Esophagus squamous epithelium (tissue), 5 donors: ENCODE measurements at regions not wholly inside any gene's neighbourhood (a gene's known extent, or its start where the extent isn't known, plus 50 kb on each side); places are given as distances from the start of the nearest gene placed in this dataset.

Experiments used
- DNase-seq: peaks from one replicate; lab custom pipeline; 2025; lab: John Stamatoyannopoulos, UW
- H3K27ac ChIP-seq, 4 donors: fragments of 200-600 bp; sonication (generic); one replicate each; pipeline ENCODE4 v1.5.1; 2016 to 2019; ENCODE audit warnings: mild to moderate bottlenecking in 1 of 4
- H3K27me3 ChIP-seq, 4 donors: fragments of 200-600 bp; sonication (generic); 1 replicate in 3 of 4; 2 replicates in 1 of 4; pipeline versions ENCODE4 v1.5.1 to v1.6.0; 2017 to 2021; ENCODE audit warnings: antibody characterized with exemption in 1 of 4
- H3K36me3 ChIP-seq, 3 donors: fragments of 200-600 bp; sonication (generic); one replicate each; pipeline ENCODE4 v1.5.1; 2016 to 2019
- H3K4me1 ChIP-seq, 3 donors: fragments of 200-600 bp; sonication (generic); one replicate each; pipeline ENCODE4 v1.5.1; 2017 to 2019
- H3K4me3 ChIP-seq, 4 donors: fragments of 200-600 bp; sonication (generic); 1 replicate in 3 of 4; 2 replicates in 1 of 4; pipeline ENCODE4 v1.5.1; 2016 to 2019; ENCODE audit warnings: mild to moderate bottlenecking in 2 of 4, moderate library complexity in 1 of 4
- H3K9me3 ChIP-seq, 3 donors: fragments of 200-600 bp; sonication (generic); one replicate each; pipeline ENCODE4 v1.5.1; 2016 to 2019
- CTCF ChIP-seq, 6 experiments: fragments of 450-650 bp in 4 of 6; fragments of 200-600 bp in 2 of 6; sonication (generic) in 2 of 6; IDR thresholded peaks; one replicate each; pipeline ENCODE4 v1.5.1; 2016 to 2019; ENCODE audit warnings: antibody characterized with exemption in 6 of 6, mild to moderate bottlenecking in 4 of 6, moderate library complexity in 4 of 6
- POLR2A ChIP-seq, 4 donors: fragments of 450-650 bp; IDR thresholded peaks; one replicate each; pipeline ENCODE4 v1.6.1; 2017; ENCODE audit warnings: antibody characterized with exemption in 4 of 4, mild to moderate bottlenecking in 4 of 4, moderate library complexity in 3 of 4
- WGBS, 2 donors: methylation state at CpG; one replicate each; pipeline ENCODE4 v1.1.5; 2018; 5-methylcytosine and 5-hydroxymethylcytosine counted together
- intact Hi-C: fragments of 100-400 bp; cut with DNase I; formaldehyde crosslinking; loops from one replicate; pipeline ENCODE4 v1.15.0; 2022
- donor health status: DM: yes; HTN: yes; CAD: no.

- DNase-seq = no peak
- no peaks in the 10 kb centered on the region for H3K9me3 ChIP-seq
- H3K27me3 ChIP-seq = peaks cover 0 to 6% (median 0%) of the 10 kb centered on the region in 4 donors
- intact Hi-C loops = no loop called here
- WGBS, 2 donors = 84 to 86% methylated on average over 13 of the region's 15 CpGs
- H3K36me3 ChIP-seq = no peaks in the 10 kb centered on the region
- H3K4me1 ChIP-seq = no peaks in the 10 kb centered on the region
- TF ChIP-seq POLR2A (IDR thresholded peaks at IDR 0.05) (no peak), CTCF (IDR thresholded peaks at IDR 0.05) (no peak)
- H3K27ac ChIP-seq = no peak overlapping the region
- H3K4me3 ChIP-seq = no peak overlapping the region
Measured at GRCh38 chr1:4307911-4308545, 346.4 kb upstream of the AJAP1 start.

DNA sequence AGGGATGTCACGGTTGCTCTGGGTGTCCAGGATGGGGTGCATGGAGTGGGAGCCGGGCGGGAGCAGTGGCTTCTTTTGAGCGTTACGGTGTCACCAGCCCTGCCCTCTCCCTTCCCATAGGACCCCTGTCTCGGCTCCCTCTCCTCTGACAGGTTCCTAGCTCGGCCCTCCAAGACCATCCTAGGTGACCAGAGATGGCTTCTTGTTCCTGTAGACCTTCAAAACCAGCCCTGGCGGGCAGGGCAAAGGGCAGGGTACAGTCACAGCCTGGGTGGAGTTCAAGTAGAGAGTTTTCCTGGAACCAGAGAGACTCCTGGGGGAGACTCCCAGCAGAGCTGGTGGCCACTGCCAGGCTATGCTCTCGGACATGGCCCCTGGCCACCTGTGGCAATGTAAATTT is 345.6 kb upstream of the AJAP1 start:
- Histone ChIP-seq H3K4me3 (no peak overlapping the region), H3K27me3 (peaks cover 0 to 6% (median 0%) of the 10 kb centered on the region in 4 donors), H3K36me3 (no peaks in the 10 kb centered on the region), H3K4me1 (no peaks in the 10 kb centered on the region), H3K9me3 (peaks cover 0 to 5% (median 2%) of the 10 kb centered on the region in 3 donors), H3K27ac (no peak overlapping the region)
- DNase-seq = no peak
- TF ChIP-seq POLR2A (IDR thresholded peaks at IDR 0.05) (no peak), CTCF (IDR thresholded peaks at IDR 0.05) (no peak)
- intact Hi-C loops = no loop called here
- 68 to 83% methylated on average over 5 to 6 of the region's 9 CpGs for WGBS, 2 donors

GRCh38 chr1:4309676-4310320 is 344.6 kb upstream of the AJAP1 start:
- Histone ChIP-seq H3K27ac (no peak overlapping the region), H3K9me3 (peaks cover 0 to 13% (median 12%) of the 10 kb centered on the region in 3 donors), H3K27me3 (peaks cover 0 to 6% (median 0%) of the 10 kb centered on the region in 4 donors), H3K4me1 (no peaks in the 10 kb centered on the region), H3K36me3 (no peaks in the 10 kb centered on the region), H3K4me3 (no peak overlapping the region)
- TF ChIP-seq POLR2A (IDR thresholded peaks at IDR 0.05) (no peak), CTCF (IDR thresholded peaks at IDR 0.05) (no peak)
- DNase-seq = no peak
- 44 to 54% methylated on average over 2 to 5 of the region's 9 CpGs for WGBS, 2 donors
- intact Hi-C loops = no loop called here

GRCh38 chr1:4310396-4310923 is 343.9 kb upstream of the AJAP1 start:
- intact Hi-C loops = no loop called here
- Histone ChIP-seq H3K36me3 (no peaks in the 10 kb centered on the region), H3K27ac (no peak overlapping the region), H3K4me3 (no peak overlapping the region), H3K9me3 (peaks cover 0 to 13% (median 12%) of the 10 kb centered on the region in 3 donors), H3K4me1 (no peaks in the 10 kb centered on the region), H3K27me3 (peaks cover 0 to 6% (median 0%) of the 10 kb centered on the region in 4 donors)
- WGBS, 2 donors = 57 to 64% methylated on average over 6 to 8 of the region's 9 CpGs
- no peak for TF ChIP-seq POLR2A (IDR thresholded peaks at IDR 0.05)
- TF ChIP-seq CTCF (IDR thresholded peaks at IDR 0.05) = no peak
- no peak for DNase-seq

DNA sequence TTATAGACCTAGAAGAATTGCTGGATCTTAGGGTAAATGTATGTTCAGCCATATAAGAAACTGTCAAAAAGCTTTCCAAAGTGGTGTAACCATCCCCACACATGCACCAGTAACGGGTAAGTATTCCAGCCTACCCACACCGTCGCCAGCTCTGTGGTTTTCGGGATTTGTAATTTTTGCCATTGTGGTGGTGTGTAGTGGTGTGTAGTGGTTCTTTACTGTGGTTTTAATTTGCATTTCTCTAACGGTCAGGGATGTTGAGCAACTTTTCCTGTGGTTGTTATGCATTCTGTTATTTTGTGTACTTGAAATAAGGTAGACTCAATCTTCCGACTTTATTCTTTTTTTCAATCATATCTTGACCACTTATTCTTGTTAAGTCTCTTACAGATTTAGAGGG is 342.4 kb upstream of the AJAP1 start:
- DNase-seq = no peak
- TF ChIP-seq POLR2A (IDR thresholded peaks at IDR 0.05) (no peak), CTCF (IDR thresholded peaks at IDR 0.05) (no peak)
- Histone ChIP-seq H3K9me3 (peaks cover 0 to 13% (median 12%) of the 10 kb centered on the region in 3 donors), H3K4me1 (no peaks in the 10 kb centered on the region), H3K4me3 (no peak overlapping the region), H3K27ac (no peak overlapping the region), H3K36me3 (no peaks in the 10 kb centered on the region), H3K27me3 (peaks cover 0 to 6% (median 0%) of the 10 kb centered on the region in 4 donors)
- 77 to 79% methylated on average over 6 of the region's 6 CpGs for WGBS, 2 donors
- intact Hi-C loops = no loop called here
